Esophagus muscularis mucosa (tissue), 4 donors: ENCODE measurements at regions not wholly inside any gene's neighbourhood (a gene's known extent, or its start where the extent isn't known, plus 50 kb on each side); places are given as distances from the start of the nearest gene placed in this dataset.

Experiments used
- CTCF ChIP-seq, 3 experiments: fragments of 200-600 bp in 2 of 3; fragments of 450-650 bp in 1 of 3; sonication (generic) in 2 of 3; IDR thresholded peaks; one replicate each; pipeline ENCODE4 v1.5.1; 2017 to 2019; ENCODE audit warnings: antibody characterized with exemption in 3 of 3, mild to moderate bottlenecking in 2 of 3, moderate library complexity in 1 of 3
- EP300 ChIP-seq: sonication (generic); formaldehyde crosslinking; IDR thresholded peaks from one replicate; pipeline ENCODE4 v1.6.1; 2017; ENCODE audit warnings: antibody characterized with exemption
- POLR2A ChIP-seq: fragments of 450-650 bp; IDR thresholded peaks from one replicate; pipeline ENCODE4 v1.6.1; 2017; ENCODE audit warnings: antibody characterized with exemption, moderate library complexity, mild to moderate bottlenecking, low read depth
- POLR2AphosphoS5 ChIP-seq, 2 donors: sonication (generic); formaldehyde crosslinking; IDR thresholded peaks; one replicate each; pipeline ENCODE4 v1.6.1; 2017; ENCODE audit warnings: antibody characterized with exemption in 2 of 2

DNA sequence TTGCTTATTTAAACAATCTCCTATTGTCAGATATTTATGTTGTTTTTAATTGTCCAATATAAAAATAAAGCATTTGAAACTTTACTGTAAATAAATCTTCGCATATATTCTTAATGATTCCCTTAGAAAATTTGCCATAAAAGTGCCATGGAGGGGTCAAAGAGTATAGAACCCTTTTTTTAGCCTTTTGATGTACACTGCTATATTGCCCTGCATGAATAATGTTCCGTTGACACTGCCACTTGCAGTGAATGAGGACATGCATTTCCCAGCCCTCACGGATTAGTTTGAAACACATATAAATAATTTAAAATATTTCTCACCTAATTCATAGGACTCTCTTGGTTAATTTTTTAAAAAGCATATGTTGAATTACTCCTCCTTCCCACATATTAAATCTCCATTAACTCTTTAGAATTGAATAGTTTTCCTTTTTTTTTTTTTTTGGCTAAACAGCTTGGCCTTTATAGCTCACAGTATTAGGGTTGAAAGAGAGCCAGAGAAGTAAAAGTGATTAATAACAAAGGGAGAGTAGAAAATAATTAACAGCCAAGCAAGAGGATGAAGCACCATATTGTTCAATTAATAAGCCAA, 129.8 kb upstream of the SGCD start:
- TF ChIP-seq CTCF (IDR thresholded peaks at IDR 0.05) (no peak), POLR2AphosphoS5 (IDR thresholded peaks at IDR 0.05) (no peak), EP300 (no peak), POLR2A (no peak)
